ENCODE measurements at regions not wholly inside any gene's neighbourhood (a gene's known extent, or its start where the extent isn't known, plus 50 kb on each side); places are given as distances from the start of the nearest gene placed in this dataset.
A peak's percentile ranks its signal among the peaks of the same experiment; 100 is the strongest.

- Histone ChIP-seq H3F3A (ENCODE audit: insufficient read depth, low read length) (no peaks in the 10 kb centered on the region), H2AFZ (ENCODE audit: low read length) (no peak overlapping the region), H3K4me3 (ENCODE audit: low read depth, low read length, poor library complexity, severe bottlenecking) (no peak overlapping the region), H4K20me1 (ENCODE audit: insufficient read depth, low read length) (no peaks in the 10 kb centered on the region), H3K9ac (ENCODE audit: low read length) (no peak overlapping the region), H3K4me1 (ENCODE audit: insufficient read depth, low read length, severe bottlenecking) (no peaks in the 10 kb centered on the region), H3K4me2 (ENCODE audit: low read length) (no peak overlapping the region), H3K79me2 (ENCODE audit: insufficient read depth, low read length) (no peaks in the 10 kb centered on the region), H3K36me3 (ENCODE audit: insufficient read depth, low read length) (no peaks in the 10 kb centered on the region), H3K27me3 (ENCODE audit: insufficient read depth, low read length) (no peaks in the 10 kb centered on the region), H3K9me2 (ENCODE audit: low read depth, low read length) (no peaks in the 10 kb centered on the region), H3K9me3 (ENCODE audit: low read length) (no peaks in the 10 kb centered on the region), H3K27ac (ENCODE audit: low read depth, low read length, poor library complexity, severe bottlenecking) (no peak overlapping the region)
- TF ChIP-seq CTCF (IDR thresholded peaks at IDR 0.05; ENCODE audit: low read length): no peak
- no peak for TF ChIP-seq EZH2 (IDR thresholded peaks at IDR 0.05; ENCODE audit: borderline replicate concordance, low read length)
These were observed 613.6 kb upstream of the PHF14 start for GRCh38 chr7:10360050-10360449.

- Histone ChIP-seq H3K4me1 (ENCODE audit: insufficient read depth, low read length, severe bottlenecking) (no peaks in the 10 kb centered on the region), H3K27ac (ENCODE audit: low read depth, low read length, poor library complexity, severe bottlenecking) (no peak overlapping the region), H3F3A (ENCODE audit: insufficient read depth, low read length) (no peaks in the 10 kb centered on the region), H2AFZ (ENCODE audit: low read length) (no peak overlapping the region), H3K9me2 (ENCODE audit: low read depth, low read length) (no peaks in the 10 kb centered on the region), H3K36me3 (ENCODE audit: insufficient read depth, low read length) (no peaks in the 10 kb centered on the region), H3K4me3 (ENCODE audit: low read depth, low read length, poor library complexity, severe bottlenecking) (no peak overlapping the region), H4K20me1 (ENCODE audit: insufficient read depth, low read length) (no peaks in the 10 kb centered on the region), H3K79me2 (ENCODE audit: insufficient read depth, low read length) (no peaks in the 10 kb centered on the region), H3K9me3 (ENCODE audit: low read length) (no peaks in the 10 kb centered on the region), H3K27me3 (ENCODE audit: insufficient read depth, low read length) (no peaks in the 10 kb centered on the region), H3K9ac (ENCODE audit: low read length) (no peak overlapping the region), H3K4me2 (ENCODE audit: low read length) (no peak overlapping the region)
- TF ChIP-seq EZH2 (IDR thresholded peaks at IDR 0.05; ENCODE audit: borderline replicate concordance, low read length): no peak
- no peak for TF ChIP-seq CTCF (IDR thresholded peaks at IDR 0.05; ENCODE audit: low read length)
These were observed 571.9 kb upstream of the PHF14 start for GRCh38 chr7:10401793-10402192.

- no peak overlapping the region for H2AFZ ChIP-seq (ENCODE audit: low read length)
- H3F3A ChIP-seq (ENCODE audit: insufficient read depth, low read length): no peaks in the 10 kb centered on the region
- TF ChIP-seq EZH2 (IDR thresholded peaks at IDR 0.05; ENCODE audit: borderline replicate concordance, low read length) (no peak), CTCF (IDR thresholded peaks at IDR 0.05; ENCODE audit: low read length) (peak; percentile 59)
These were observed 561.2 kb upstream of the PHF14 start for GRCh38 chr7:10412422-10413019.

More at GRCh38 chr7:10412422-10413019, 561.2 kb upstream of the PHF14 start:
- Histone ChIP-seq H3K27me3 (ENCODE audit: insufficient read depth, low read length) (no peaks in the 10 kb centered on the region), H3K4me3 (ENCODE audit: low read depth, low read length, poor library complexity, severe bottlenecking) (no peak overlapping the region), H3K9ac (ENCODE audit: low read length) (no peak overlapping the region), H3K4me1 (ENCODE audit: insufficient read depth, low read length, severe bottlenecking) (no peaks in the 10 kb centered on the region), H3K36me3 (ENCODE audit: insufficient read depth, low read length) (no peaks in the 10 kb centered on the region), H3K4me2 (ENCODE audit: low read length) (no peak overlapping the region), H3K9me3 (ENCODE audit: low read length) (no peaks in the 10 kb centered on the region), H3K9me2 (ENCODE audit: low read depth, low read length) (no peaks in the 10 kb centered on the region), H3K79me2 (ENCODE audit: insufficient read depth, low read length) (no peaks in the 10 kb centered on the region), H4K20me1 (ENCODE audit: insufficient read depth, low read length) (no peaks in the 10 kb centered on the region), H3K27ac (ENCODE audit: low read depth, low read length, poor library complexity, severe bottlenecking) (no peak overlapping the region)

All from OCI-LY1 (cell line).